SK-N-SH (cell line): ENCODE measurements at regions not wholly inside any gene's neighbourhood (a gene's known extent, or its start where the extent isn't known, plus 50 kb on each side); places are given as distances from the start of the nearest gene placed in this dataset.
A peak's percentile ranks its signal among the peaks of the same experiment; 100 is the strongest.

ENCODE experiments used
- CTCF ChIA-PET: fragments of 300-600, 350-600 bp; formaldehyde crosslinking; extraction: SDS; loops from one replicate; lab custom pipeline; 2021; lab: Yijun Ruan, JAX
- POLR2A ChIA-PET: fragments of 350-600 bp; sonication (Branson Sonifier 250); formaldehyde crosslinking; extraction: SDS; loops from one replicate; lab custom pipeline; 2020; ENCODE audit warnings: antibody characterized with exemption, inconsistent platforms; lab: Yijun Ruan, JAX
- DNase-seq: peaks from one replicate; pipeline ENCODE4 v3.0.0; 2012
- H2AFZ ChIP-seq: fragments of 200-600 bp; sonication (generic); 2 replicates; pipeline ENCODE4 v1.8.1; 2016; ENCODE audit warnings: antibody characterized with exemption, mild to moderate bottlenecking, low read depth
- H3F3A ChIP-seq: fragments of 200-600 bp; sonication (generic); replicated peaks from 2 replicates; pipeline ENCODE3; 2016; ENCODE audit warnings: antibody characterized with exemption, mild to moderate bottlenecking; ENCODE audit not compliant: insufficient read depth
- H3K27ac ChIP-seq, 2 experiments: fragments of 200-500 bp in 1 of 2; fragments of 200-600 bp in 1 of 2; sonication (Bioruptor generic) in 1 of 2; sonication (generic), shearing (Covaris generic) in 1 of 2; 2 replicates each; pipeline versions ENCODE4 v1.5.1 to v1.6.1; 2014 to 2016; ENCODE audit warnings: low read depth in 2 of 2, inconsistent platforms in 1 of 2, low read length in 1 of 2, mild to moderate bottlenecking in 1 of 2, mixed read lengths in 1 of 2
- H3K27me3 ChIP-seq: fragments of 200-600 bp; sonication (generic), shearing (Covaris generic); 2 replicates; pipeline ENCODE4 v1.6.1; 2016; ENCODE audit warnings: mixed run types; ENCODE audit not compliant: insufficient read depth
- H3K36me3 ChIP-seq, 2 experiments: fragments of 200-500 bp in 1 of 2; fragments of 200-600 bp in 1 of 2; sonication (Bioruptor generic) in 1 of 2; sonication (generic) in 1 of 2; replicated peaks in 1 of 2; 2 replicates each; pipeline versions ENCODE3 to v1.5.1; 2014 to 2016; ENCODE audit warnings: low read length in 1 of 2, mild to moderate bottlenecking in 1 of 2; ENCODE audit not compliant: insufficient read depth in 2 of 2, control insufficient read depth in 1 of 2
- H3K4me1 ChIP-seq, 2 experiments: fragments of 200-500 bp in 1 of 2; fragments of 200-600 bp in 1 of 2; sonication (Bioruptor generic) in 1 of 2; sonication (generic), shearing (Covaris generic) in 1 of 2; 2 replicates each; pipeline versions ENCODE4 v1.5.1 to v1.6.1; 2014 to 2016; ENCODE audit warnings: low read depth in 1 of 2, low read length in 1 of 2, mixed run types in 1 of 2; ENCODE audit not compliant: insufficient read depth in 2 of 2, control insufficient read depth in 1 of 2
- H3K4me2 ChIP-seq: fragments of 200-600 bp; sonication (generic), shearing (Covaris generic); 2 replicates; pipeline ENCODE4 v1.6.1; 2017; ENCODE audit warnings: mixed run types
- H3K4me3 ChIP-seq, 2 experiments: fragments of 200-500 bp in 1 of 2; fragments of 200-600 bp in 1 of 2; sonication (Bioruptor generic) in 1 of 2; sonication (generic), shearing (Covaris generic) in 1 of 2; 2 replicates each; pipeline versions ENCODE4 v1.5.1 to v1.8.1; 2014 to 2016; ENCODE audit warnings: low read depth in 2 of 2, inconsistent platforms in 1 of 2, low read length in 1 of 2, mild to moderate bottlenecking in 1 of 2, mixed read lengths in 1 of 2, moderate library complexity in 1 of 2
- H3K79me2 ChIP-seq: fragments of 200-600 bp; sonication (generic); 2 replicates; pipeline ENCODE4 v1.8.1; 2017; ENCODE audit warnings: mild to moderate bottlenecking; ENCODE audit not compliant: insufficient read depth
- H3K9ac ChIP-seq: fragments of 200-600 bp; sonication (generic); 2 replicates; pipeline ENCODE4 v1.6.1; 2017; ENCODE audit warnings: mixed run types
- H3K9me2 ChIP-seq: fragments of 200-600 bp; sonication (generic); 2 replicates; pipeline ENCODE4 v1.6.1; 2017; ENCODE audit warnings: mixed run types
- H3K9me3 ChIP-seq: fragments of 200-600 bp; sonication (generic); 2 replicates; pipeline ENCODE4 v1.6.1; 2017; ENCODE audit warnings: mixed run types, mild to moderate bottlenecking, moderate library complexity
- H4K20me1 ChIP-seq: fragments of 200-600 bp; sonication (generic); 2 replicates; pipeline ENCODE4 v1.6.1; 2017; ENCODE audit warnings: mild to moderate bottlenecking, mixed run types; ENCODE audit not compliant: insufficient read depth
- FOXM1 ChIP-seq: IDR thresholded peaks from 2 replicates; pipeline ENCODE4 v1.4.0; 2012; ENCODE audit warnings: low read depth, mild to moderate bottlenecking
- GATA2 ChIP-seq: sonication (generic); formaldehyde crosslinking; IDR thresholded peaks from 2 replicates; pipeline ENCODE4 v1.5.0; 2020; ENCODE audit warnings: mild to moderate bottlenecking, missing genetic modification reagents
- NFIC ChIP-seq: IDR thresholded peaks from 2 replicates; pipeline ENCODE4 v1.4.0; 2012; ENCODE audit warnings: borderline replicate concordance
- POLR2AphosphoS5 ChIP-seq: IDR thresholded peaks from 2 replicates; pipeline ENCODE4 v1.6.1; 2012; ENCODE audit warnings: low read depth, low read length
- USF2 ChIP-seq: fragments of 150-350 bp; IDR thresholded peaks from 2 replicates; pipeline ENCODE4 v1.6.1; 2017; ENCODE audit warnings: antibody characterized with exemption, low read length, low read depth, borderline replicate concordance
- WGBS: methylation state at CpG from one replicate; pipeline ENCODE4 v1.1.6; 2017; ENCODE audit warnings: low lambda C conversion rate; 5-methylcytosine and 5-hydroxymethylcytosine counted together

DNA sequence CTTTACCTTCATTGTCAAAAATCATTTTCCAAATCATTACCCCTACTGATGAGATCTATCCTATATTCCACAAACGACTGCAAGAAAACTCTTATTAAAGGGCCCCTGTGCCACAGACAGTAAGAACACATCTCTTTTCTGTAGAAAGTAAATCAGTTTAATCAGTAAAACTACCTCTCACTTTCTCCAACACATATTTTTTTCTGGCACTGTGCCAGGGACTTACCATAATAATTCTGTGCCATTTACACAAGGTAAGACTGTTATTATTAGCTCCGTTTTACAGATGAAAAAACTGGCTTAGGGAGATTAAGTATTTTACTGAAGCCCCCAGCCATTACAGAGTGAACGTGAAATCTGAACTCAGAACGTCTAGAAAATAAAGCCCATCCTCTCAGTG, 587.0 kb upstream of the COX7C start:
- H3F3A ChIP-seq = no peaks in the 10 kb centered on the region
- H3K4me1 ChIP-seq = no peaks in the 10 kb centered on the region
- no peaks in the 10 kb centered on the region for H3K9me2 ChIP-seq
- no peak overlapping the region for H2AFZ ChIP-seq
- H3K27me3 ChIP-seq = no peaks in the 10 kb centered on the region
- DNase-seq = no peak
- H3K79me2 ChIP-seq = no peaks in the 10 kb centered on the region
- H4K20me1 ChIP-seq = no peaks in the 10 kb centered on the region
- H3K9me3 ChIP-seq = no peaks in the 10 kb centered on the region
- no peak overlapping the region for H3K4me2 ChIP-seq
- 9% methylated on average over 4 of the region's 4 CpGs for WGBS
- no peak overlapping the region for H3K9ac ChIP-seq
- POLR2A ChIA-PET = no interaction called here
- TF ChIP-seq POLR2AphosphoS5 (no peak), NFIC (0 out of 2 replicates have a peak, but pooled peaks have one; percentile 32)
- no peaks in the 10 kb centered on the region for H3K36me3 ChIP-seq
- no peak overlapping the region for H3K27ac ChIP-seq
- CTCF ChIA-PET = no interaction called here
- no peak overlapping the region for H3K4me3 ChIP-seq

DNA sequence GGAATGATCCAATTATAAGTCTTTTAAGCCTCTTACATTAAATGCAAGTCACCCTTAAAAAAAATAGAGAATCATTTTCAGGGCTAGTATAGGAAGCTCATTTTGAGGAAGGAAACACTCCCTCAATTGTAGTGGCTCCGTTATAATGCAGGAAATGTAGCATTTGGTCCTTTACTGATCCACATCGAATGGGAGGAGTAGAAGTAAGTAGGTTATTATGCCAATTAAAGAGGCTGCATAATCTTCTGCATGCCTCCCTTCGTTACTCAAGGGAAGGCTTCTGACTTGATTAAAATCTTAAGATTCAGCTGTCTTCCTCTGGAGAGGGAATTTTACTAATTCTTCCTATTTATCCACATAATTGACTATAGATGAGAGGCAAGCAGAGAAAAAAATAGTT, 579.2 kb upstream of the COX7C start:
- H3K79me2 ChIP-seq = no peaks in the 10 kb centered on the region
- CTCF ChIA-PET = no interaction called here

GRCh38 chr5:86039351-86039750, 578.4 kb upstream of the COX7C start:
- Histone ChIP-seq H3K27me3 (no peaks in the 10 kb centered on the region), H3K4me3 (no peak overlapping the region), H3K79me2 (no peaks in the 10 kb centered on the region), H3F3A (no peaks in the 10 kb centered on the region), H3K4me1 (no peaks in the 10 kb centered on the region), H3K9me3 (no peaks in the 10 kb centered on the region), H3K9ac (no peak overlapping the region), H3K4me2 (no peak overlapping the region), H3K9me2 (no peaks in the 10 kb centered on the region), H4K20me1 (no peaks in the 10 kb centered on the region), H2AFZ (no peak overlapping the region), H3K36me3 (no peaks in the 10 kb centered on the region), H3K27ac (no peak overlapping the region)
- CTCF ChIA-PET = no interaction called here
- POLR2A ChIA-PET = no interaction called here
- DNase-seq = no peak
- 7% methylated on average over 7 of the region's 7 CpGs for WGBS
- TF ChIP-seq NFIC (no peak), FOXM1 (no peak)

More for the DNA sequence above, 579.2 kb upstream of the COX7C start:
- Histone ChIP-seq H3K4me1 (no peaks in the 10 kb centered on the region), H3K9ac (no peak overlapping the region), H3K9me2 (no peaks in the 10 kb centered on the region), H3K9me3 (no peaks in the 10 kb centered on the region), H3K4me2 (no peak overlapping the region), H2AFZ (no peak overlapping the region), H3K4me3 (no peak overlapping the region), H3K27ac (no peak overlapping the region), H3K36me3 (no peaks in the 10 kb centered on the region), H3K27me3 (no peaks in the 10 kb centered on the region), H4K20me1 (no peaks in the 10 kb centered on the region), H3F3A (no peaks in the 10 kb centered on the region)
- TF ChIP-seq GATA2 (CRISPR knock-in tag) (no peak), USF2 (no peak), POLR2AphosphoS5 (no peak), NFIC (no peak)
- WGBS = 3% methylated on average over 3 of the region's 3 CpGs
- POLR2A ChIA-PET = no interaction called here
- DNase-seq = no peak
